CD4-positive, alpha-beta T cell treated with Interleukin-15 for 4 hours (primary cell): ENCODE measurements at regions not wholly inside any gene's neighbourhood (a gene's known extent, or its start where the extent isn't known, plus 50 kb on each side); places are given as distances from the start of the nearest gene placed in this dataset.

Experiments used
- DNase-seq: peaks from one replicate; pipeline ENCODE4 v3.0.0-alpha.2; 2020; ENCODE audit warnings: low spot score

DNA sequence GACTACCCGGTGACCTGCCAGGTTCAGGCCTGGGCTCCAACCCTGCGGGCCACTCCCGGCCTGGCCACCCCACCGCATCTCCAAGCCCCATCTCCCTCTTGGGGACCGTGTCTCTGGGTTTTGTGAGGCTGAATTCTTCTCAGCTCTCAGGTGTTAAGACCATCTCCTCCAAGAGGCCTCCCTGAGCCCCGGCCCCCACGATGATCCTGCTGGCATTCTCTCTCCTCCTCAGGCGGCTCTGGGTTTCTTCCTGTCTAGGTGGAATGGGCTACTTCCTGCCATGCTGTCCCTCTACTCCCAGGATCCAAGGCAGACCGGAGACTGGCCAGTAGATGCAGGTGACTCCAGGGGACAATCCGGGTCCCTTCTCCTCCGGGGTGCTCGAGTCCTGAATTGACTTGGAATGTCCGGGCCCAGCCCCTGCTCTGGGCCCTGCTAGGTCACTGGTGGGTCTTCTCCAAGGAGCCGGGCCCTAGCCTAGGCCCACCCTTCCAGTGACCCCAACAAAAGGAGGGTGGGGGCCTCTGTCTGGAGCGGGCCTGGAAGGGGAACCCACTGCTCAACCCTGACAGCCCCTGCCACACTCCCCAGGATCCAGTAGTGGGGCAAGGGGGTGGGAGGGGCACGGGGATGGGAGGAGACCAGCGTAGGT is 219.8 kb downstream of the C9orf50 start:
- DNase-seq, result no peak

DNA sequence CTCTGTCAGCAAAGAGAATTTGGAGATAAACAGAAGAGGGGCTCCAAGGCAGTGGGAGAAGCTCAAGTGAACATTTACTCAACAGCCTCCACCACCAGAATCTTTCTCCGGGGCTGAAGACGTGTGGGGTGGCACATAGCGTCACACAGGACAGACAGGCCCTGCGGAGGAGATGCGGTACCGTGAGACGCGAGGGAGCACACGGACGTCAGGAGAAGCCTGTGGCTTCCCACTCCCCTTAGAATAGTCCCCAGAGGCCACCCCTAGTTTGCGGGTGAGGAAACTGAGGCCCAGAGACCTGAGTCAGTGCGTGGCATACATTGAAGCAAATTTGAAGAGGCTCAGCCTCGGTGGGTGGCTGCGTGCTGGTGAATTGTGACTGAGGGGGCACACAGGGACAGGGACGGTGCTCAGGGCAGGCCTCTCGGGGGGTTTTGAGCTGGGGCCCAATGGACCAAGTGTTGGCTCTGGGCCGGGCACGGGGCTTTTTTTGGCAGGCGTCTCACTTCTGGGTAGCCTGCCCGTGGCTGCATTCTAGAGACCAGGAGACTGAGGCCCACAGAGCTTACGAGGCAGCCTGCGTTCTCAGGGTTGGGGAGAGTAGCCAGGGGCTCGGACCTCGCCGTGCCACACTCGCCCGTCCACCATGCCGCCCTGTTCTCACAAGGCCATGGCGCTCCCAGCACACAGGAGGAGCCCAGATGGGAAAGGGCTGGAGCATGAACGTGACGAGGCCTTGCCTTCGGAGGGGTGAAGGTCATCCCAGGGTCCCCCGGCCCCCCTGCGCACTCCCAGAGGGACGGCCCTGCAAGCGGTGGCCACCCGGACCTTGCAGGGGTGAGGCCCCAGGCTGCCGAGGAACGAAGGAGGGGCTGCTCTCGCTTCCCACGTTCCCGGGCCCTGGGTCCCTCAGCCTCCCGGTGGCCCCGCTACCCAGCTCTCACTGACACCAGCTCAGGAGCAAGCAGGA is 220.6 kb downstream of the C9orf50 start:
- no peak for DNase-seq

DNA sequence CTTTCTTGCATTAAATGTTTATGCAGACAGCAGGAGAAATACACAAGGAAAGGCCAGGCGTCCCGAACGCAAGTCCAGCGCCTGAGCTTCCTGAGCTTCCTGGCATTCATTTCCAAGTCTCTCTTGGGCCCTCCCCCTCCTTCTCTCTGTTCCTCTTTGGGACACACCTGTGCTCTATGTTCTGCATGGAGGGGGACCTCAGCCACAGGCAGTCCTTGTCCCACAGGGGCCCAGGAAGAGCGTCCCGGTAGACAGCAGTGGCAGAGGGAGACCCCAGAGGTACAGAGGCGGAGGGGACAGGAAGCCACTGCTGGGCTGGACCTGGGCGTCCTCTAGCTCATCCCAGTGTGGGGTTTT is 221.3 kb downstream of the C9orf50 start:
- no peak for DNase-seq

DNA sequence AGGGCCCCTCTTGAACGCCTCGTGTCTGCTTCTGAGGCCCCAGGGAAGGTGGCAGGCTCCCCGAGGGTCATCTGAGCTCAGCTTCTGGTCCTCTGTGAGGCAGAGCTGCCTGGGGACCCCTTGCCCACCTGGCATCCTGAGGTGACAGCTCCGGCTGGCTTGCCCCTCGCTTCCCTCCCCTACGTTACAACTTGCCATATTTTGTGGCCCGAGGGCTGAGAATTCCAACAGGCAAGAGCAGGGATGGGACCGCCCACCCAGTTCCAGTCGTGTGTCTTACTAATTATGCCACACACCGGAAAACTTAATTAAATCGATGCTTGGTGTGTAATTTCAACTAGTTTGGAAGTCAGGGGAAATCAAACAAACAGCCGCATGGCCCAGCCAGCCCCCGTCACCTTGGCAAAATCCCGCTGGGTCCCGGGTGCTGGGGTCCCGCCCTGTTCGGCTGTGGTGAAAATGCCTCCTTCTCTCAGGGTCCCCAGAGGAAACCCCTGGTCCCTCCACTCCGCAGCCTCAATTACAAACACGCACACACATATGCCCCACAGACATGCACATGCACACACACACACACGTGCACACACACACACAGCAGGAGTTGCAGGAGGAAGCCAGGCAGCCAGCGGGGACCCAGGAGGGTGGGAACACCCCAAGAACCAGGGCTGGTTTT is 221.0 kb upstream of the IER5L start:
- DNase-seq, result no peak

DNA sequence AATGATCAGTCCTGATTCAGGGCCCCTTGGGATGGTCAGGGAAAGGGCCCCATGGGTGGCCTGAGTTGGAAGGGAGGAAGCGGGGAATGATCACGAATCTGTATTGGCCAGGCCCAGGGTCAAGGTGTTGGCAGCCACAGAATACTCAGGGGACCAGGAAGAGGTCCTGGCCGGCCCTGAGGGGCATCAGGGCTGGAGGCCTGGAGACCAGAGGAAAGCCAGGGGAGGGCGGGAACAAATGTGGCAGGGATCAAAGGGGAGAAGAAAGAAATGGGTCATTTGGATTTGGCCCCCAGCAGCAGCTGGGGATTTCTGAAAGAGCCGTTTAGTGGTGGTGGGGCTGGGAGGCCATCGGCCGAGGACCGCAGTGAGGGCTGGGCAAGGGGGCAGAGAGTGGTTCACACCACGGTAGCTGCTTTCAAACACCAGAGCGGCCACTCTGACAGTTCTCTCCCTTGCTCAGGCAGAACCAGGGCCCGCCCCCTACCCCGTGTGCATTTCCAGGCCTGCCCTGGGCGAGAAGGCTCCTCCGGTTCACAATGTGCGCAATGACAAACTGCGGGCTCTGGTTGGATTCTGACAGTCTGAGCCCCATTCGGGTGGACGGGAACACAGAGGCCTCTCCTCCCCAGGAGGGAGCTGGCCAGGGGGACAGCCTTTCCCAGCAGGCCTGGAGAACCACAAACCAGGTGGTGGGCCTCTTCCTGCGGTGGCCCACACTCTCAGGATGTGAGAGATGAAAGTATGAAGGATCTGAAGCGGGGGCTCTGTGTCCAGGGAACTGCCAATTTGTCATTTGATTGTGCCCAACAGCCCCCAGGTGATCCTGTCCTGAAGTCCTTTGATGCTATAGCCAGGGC is 220.3 kb upstream of the IER5L start:
- no peak for DNase-seq

DNA sequence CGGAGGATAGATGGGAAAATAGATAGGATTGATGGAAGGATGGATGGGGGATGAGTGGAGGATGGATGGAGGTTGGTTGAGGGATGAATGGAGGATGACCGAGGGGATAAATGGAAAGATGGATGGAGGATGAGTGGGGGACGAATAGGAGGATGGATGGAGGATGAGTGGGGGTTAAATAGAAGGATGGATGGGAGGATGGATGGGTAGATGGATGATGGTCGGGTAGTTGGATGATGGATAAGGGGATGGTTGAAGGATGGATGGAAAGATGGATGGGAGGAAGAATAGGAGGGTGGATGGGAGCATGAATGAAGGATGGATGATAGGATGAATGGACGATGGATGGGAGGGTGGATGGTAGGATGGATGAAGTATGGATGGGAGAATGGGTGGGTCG is 219.3 kb upstream of the IER5L start:
- no peak for DNase-seq

DNA sequence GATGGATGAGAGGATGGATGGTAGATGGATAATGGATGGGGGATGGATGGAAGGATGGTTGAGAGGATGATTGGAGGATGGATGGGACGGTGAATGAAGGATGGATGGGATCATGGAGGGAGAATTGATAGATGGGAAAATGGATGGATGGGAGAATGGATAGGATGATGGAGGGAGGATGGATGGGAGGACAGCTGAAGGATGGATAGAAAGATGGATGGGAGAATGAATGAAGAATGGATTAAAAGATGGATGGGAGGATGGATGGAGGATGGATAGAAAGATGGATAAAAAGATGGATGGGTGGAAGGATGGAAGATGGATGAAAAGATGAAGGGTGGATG is 218.3 kb upstream of the IER5L start:
- no peak for DNase-seq

DNA sequence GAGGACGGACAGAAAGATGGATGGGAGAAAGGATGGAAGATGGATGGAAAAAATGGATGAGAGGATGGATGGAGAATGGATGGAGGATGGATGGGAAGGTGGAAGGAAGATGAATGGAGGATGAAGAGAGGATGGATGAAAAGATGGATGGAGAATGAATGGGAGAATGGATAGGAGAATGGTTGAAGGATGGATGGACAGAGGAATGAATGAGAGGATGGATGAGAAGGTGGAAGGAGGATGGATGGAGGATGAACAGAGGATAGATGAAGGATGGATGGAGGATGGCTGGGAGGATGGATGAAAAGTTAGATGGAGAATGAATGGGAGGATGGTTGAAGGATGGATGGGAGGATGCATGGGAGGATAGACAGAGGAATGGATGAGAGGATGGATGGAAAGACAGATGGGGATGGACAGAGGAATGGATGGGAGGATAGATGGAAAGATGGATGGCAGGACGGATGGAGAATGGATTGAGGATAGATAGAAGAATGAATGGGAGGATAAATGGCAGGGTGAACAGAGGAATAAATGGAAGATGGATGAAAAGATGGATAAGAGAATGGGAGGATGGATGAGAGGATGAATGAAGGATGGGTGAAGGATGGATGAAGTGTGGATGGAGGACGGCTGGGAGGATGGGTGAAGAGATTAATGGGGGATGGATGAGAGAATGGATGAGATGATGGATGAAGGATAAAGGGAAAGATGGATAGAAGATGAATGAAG is 217.7 kb upstream of the IER5L start:
- no peak for DNase-seq

DNA sequence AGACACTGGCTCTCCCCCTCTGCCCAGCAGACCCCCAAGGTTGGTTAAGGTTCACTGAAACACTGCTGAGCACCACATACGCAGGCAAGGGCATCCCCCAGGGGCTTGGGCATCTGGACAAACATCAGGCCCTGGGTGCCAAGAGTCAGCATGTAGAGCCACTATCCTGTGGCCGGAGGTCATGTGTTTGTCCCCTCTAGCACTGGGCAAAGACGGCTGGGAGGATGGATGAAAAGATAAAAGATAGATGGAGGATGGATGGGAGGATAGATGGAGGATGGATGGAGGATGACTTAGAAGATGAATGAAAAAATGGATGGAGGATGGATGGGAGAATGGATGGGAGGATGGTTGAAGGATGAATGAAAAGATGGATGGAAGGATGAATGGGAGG is 216.8 kb upstream of the IER5L start:
- no peak for DNase-seq

DNA sequence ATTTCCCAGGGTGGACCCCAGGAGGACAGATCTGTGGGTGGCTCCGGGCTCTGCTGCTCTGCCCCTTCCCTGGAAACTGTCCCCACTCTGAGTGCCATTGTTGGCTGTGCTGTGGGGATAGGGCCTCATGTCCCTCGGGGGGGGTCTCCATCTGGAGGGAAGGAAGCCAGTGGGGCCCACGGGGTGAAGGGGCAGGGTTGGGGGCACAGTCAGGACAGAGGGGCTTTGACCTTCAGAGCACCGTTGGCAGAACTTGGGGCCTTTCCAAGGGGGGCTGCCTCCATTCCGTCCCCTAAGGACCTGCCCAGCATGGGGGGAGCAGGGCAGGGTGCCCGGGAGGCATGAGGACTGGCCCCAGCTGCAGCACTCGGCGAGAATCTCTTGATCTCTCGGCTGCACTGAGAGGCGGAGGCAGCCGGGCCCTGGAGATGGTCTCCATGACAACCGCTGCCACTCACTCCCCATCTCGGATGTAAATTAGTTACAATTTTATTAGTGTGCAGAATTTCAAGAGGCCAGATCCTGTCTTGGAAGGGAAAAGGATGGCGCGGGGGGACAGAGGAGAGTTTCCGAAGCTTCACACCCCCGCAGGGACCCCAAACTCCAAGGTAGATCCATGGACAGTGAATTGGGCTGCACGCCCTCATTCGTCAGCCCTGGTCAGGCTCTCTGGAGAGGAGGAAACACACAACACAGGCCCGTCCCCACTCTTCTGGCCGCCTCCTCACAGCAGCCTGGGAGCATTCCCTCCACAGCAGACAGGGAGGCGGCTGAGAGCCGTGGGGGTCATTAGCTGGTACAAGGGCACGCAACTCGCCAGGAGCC is 216.2 kb upstream of the IER5L start:
- no peak for DNase-seq

DNA sequence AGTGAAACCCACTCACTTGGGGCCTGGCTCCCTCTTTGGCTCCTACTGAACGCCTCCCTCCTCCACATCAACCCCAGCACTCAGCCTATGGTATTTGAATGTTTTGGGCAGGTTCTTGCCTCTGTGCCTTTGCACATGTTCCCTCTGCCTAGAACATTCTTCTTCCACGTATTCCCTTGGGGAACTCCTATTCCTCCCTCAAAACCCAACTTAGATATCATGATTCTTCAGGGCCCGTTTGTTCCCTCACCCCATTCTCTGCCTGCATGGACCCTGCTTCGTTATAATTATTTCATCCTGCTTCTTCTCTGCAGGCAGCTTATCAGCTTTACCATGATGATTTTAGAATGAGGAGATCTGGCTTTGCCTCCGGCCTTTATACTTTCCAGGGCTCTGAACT is 215.0 kb upstream of the IER5L start:
- no peak for DNase-seq

DNA sequence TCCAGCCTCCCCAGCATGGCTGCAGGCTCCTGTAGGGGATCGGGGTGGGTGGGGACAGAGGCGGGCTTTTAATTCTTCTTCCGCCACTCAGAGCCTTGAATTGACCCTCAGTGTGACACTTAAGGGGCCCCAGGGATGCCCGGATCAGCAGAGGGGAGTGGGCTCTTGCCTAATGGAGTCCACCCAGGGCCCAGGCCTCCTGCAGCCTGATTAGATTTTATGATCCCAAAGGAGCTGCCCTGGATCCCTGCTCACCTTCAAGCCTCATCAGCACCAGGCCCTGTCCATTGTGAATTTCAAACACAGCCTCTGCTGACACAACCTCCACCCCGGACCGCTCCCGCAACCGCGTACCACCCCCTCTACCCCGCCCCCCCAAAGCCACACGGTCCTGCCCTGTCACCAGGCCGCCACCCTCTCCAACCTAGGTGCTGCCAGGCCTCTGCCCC is 214.1 kb upstream of the IER5L start:
- no peak for DNase-seq

DNA sequence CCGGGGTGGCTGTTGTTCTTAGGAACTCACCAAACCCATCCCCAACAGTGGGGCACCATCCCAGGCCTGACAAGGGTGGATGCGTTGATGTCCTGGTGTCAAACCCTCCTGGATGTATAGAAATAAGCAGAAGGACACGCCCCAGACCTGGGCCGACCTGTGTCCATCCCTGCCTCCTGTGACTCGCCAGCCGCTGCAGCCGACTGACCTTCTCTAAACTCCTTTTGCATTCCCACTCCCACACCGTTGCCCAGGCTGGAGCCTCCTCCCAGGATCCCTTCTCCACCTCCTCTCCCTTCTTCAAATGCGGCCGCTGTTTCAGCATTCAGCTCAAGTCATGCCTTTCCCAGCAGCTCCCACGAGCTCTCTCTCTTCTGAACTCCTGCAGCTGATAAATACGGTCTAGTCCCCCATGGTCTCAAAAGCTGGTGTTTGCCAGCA is 213.2 kb upstream of the IER5L start:
- DNase-seq, result no peak

DNA sequence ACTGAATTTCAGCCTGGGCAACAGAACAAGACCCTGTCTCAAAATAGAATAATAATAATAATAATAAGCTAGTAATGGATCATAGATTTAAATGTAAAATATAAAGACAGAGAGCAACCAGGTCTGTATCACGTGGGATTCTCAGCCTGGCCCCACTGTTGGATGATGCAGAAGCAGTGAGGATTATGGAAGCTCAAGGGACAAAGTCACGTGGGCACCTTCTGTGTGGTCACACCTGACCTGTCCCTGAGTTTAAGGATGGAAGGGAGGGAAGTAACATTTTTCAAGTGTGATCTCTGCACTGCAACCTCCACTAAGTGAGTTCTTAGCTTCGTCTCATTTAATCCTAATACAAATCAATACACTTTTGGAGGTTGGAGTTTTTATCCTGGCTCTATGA is 212.5 kb upstream of the IER5L start:
- no peak for DNase-seq

DNA sequence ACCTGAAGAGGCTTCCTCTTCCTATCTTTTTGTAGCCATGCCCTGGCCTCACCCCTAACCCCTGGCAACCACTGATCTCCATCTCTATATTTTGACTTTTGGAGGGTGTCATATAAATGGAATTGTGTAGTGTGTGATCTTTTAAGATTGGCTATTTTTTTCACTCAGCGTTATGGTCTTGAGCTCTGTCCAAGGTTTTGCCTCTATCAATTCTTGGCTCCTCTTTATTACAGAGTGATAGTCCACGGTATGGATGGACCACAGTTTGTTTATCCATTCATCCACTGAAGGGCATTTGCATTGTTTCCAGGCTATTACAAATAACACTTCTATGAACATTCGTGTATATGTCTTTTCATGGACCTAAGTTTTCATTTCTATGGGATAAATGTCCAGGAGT is 209.8 kb upstream of the IER5L start:
- DNase-seq, result no peak

DNA sequence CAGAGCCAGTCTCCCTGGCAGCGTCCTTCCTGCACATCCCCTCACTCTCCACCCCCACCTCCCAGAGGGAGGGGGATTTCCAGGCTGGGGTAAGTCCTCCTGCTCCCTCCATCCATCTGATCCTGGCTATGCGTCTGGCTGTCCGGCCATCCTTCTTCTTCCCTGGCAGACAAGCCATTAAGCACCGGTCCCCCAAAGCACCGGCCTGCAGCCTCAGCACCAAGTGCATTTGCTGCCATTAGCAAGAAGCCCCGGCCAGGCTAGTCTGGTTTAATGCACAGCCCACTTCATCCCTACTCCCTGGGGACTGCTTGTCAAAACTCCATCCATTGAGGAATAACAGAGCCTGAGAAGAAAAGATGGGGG is 208.7 kb upstream of the IER5L start:
- no peak for DNase-seq

DNA sequence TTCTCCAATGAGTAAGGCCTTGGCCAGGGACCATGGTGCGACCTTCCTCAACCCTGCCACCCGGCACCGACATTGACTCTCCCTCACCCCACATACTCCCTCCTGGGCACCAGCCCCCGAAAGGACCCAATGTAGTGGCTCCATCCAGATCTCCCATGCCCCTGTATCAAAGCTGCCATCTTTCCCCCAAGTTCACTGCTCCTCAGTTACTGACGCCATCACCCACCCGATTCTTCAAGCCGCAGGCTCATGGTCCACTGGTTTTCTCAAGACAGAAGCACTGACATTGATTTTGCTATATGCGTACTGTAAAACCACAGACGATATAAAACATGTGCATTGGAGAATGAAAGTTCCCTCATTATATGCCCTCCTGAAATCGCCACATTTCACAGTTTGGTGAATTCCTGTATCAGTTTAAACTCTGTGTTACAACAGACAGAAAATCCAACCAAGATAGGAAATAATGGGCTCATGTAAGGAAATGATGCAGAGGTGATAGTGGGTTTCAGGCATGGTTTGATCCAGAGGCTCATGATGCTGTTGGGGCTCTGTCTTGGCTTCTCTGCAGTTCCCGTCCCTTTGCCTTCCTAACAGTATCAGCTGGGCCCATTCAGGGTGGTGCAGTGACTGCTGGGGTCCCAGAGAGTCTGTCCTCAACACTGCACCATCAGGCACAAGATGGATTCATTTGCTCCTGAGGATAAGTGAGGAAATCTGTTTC is 207.3 kb upstream of the IER5L start:
- DNase-seq, result no peak

DNA sequence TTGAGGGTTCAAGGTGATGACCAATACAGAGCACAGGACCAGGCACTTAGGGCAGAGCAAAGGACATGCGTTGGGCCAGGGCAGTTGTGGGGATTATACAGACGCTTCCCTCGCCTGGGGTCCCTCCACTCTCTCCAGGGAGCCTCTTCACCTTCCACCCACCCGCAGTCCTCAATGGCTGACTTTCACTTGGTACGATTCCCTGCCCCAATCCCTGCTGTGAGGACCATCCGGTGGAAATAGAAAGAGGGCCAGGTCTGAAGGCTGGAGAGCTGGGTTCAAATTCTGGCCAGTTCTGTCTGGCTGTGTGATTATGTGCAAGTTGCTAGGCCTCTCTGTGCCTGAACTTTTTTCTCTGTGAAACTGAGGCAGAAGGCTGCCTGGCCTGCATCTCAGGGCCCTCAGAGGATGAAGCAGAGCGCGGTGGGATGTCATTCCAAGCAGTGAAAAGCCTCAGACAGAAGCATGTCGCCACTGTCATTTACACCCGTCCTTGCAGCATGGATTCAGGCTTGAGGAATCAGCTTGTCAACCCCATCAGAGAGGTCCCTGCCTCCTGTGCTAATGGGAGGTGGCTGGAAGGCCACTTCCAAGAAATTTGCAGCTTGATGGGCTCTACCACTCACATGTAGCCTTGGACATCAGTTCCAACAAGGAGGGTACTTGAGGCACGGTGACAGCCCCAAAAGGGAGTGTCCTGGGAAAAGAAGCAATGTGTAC is 206.6 kb upstream of the IER5L start:
- DNase-seq, result no peak
